NT2/D1 (cell line): ENCODE measurements at regions not wholly inside any gene's neighbourhood (a gene's known extent, or its start where the extent isn't known, plus 50 kb on each side); places are given as distances from the start of the nearest gene placed in this dataset.

Experiments
- SUZ12 ChIP-seq: IDR thresholded peaks from 2 replicates; pipeline ENCODE4 v1.6.1; 2011; ENCODE audit not compliant: insufficient read length, insufficient read depth; ENCODE audit errors: extremely low read depth
- YY1 ChIP-seq: IDR thresholded peaks from 2 replicates; pipeline ENCODE4 v1.6.1; 2011; ENCODE audit not compliant: insufficient read length, insufficient read depth
- ZNF274 ChIP-seq: IDR thresholded peaks from 2 replicates; pipeline ENCODE4 v1.6.1; 2011; ENCODE audit warnings: mild to moderate bottlenecking, low read depth, low read length

- TF ChIP-seq SUZ12 (no peak), YY1 (no peak), ZNF274 (no peak)
These were observed 52.1 kb upstream of the KCNE2 start for GRCh38 chr21:34311561-34312330.
